ENCODE measurements at regions not wholly inside any gene's neighbourhood (a gene's known extent, or its start where the extent isn't known, plus 50 kb on each side); places are given as distances from the start of the nearest gene placed in this dataset.

GRCh38 chr11:111194860-111195568 lies 50.5 kb upstream of the POU2AF2 start:
- FAIRE-seq = no peak

GRCh38 chr11:111193924-111194490 lies 51.5 kb upstream of the POU2AF2 start:
- DNase-seq (ENCODE audit: insufficient read length, low spot score) = no peak
- no peak for FAIRE-seq

More at GRCh38 chr11:111194860-111195568, 50.5 kb upstream of the POU2AF2 start:
- DNase-seq (ENCODE audit: insufficient read length, low spot score) = no peak

- FAIRE-seq (no peak), DNase-seq (ENCODE audit: insufficient read length, low spot score) (no peak)
These were observed 56.1 kb upstream of the POU2AF2 start for GRCh38 chr11:111189466-111189865.

- no peak for DNase-seq (ENCODE audit: insufficient read length, low spot score)
- no peak for FAIRE-seq
These were observed 59.1 kb upstream of the POU2AF2 start for GRCh38 chr11:111186308-111186915.

- DNase-seq (ENCODE audit: insufficient read length, low spot score) (no peak), FAIRE-seq (peak; percentile 45)
These were observed 60.3 kb upstream of the POU2AF2 start for GRCh38 chr11:111185266-111185665.

GRCh38 chr11:111183706-111184105 lies 61.8 kb upstream of the POU2AF2 start:
- DNase-seq (ENCODE audit: insufficient read length, low spot score) (no peak), FAIRE-seq (no peak)

GRCh38 chr11:111179184-111179910 lies 66.2 kb upstream of the POU2AF2 start:
- FAIRE-seq (peak; percentile 40), DNase-seq (ENCODE audit: insufficient read length, low spot score) (no peak)

GRCh38 chr11:111177037-111177871 lies 68.3 kb upstream of the POU2AF2 start:
- DNase-seq (ENCODE audit: insufficient read length, low spot score) = no peak

GRCh38 chr11:111176603-111177002 lies 68.9 kb upstream of the POU2AF2 start:
- DNase-seq (ENCODE audit: insufficient read length, low spot score) = no peak
- FAIRE-seq = peak; percentile 97

More at GRCh38 chr11:111177037-111177871, 68.3 kb upstream of the POU2AF2 start:
- FAIRE-seq = peak; percentile 92

GRCh38 chr11:111173221-111173620 lies 72.3 kb upstream of the POU2AF2 start:
- FAIRE-seq = no peak
- no peak for DNase-seq (ENCODE audit: insufficient read length, low spot score)

GRCh38 chr11:111172321-111172862 lies 73.1 kb upstream of the POU2AF2 start:
- DNase-seq (ENCODE audit: insufficient read length, low spot score) (no peak), FAIRE-seq (no peak)

GRCh38 chr11:111170761-111171379 lies 74.7 kb upstream of the POU2AF2 start:
- FAIRE-seq = peak; percentile 4
- DNase-seq (ENCODE audit: insufficient read length, low spot score) = no peak

- no peak for FAIRE-seq
- DNase-seq (ENCODE audit: insufficient read length, low spot score) = no peak
These were observed 76.2 kb upstream of the POU2AF2 start for GRCh38 chr11:111169367-111169766.

GRCh38 chr11:111168871-111169270 lies 76.7 kb upstream of the POU2AF2 start:
- no peak for DNase-seq (ENCODE audit: insufficient read length, low spot score)
- peak; percentile 26 for FAIRE-seq

- no peak for DNase-seq (ENCODE audit: insufficient read length, low spot score)
- no peak for FAIRE-seq
These were observed 77.9 kb upstream of the POU2AF2 start for GRCh38 chr11:111167666-111168065.

GRCh38 chr11:111166598-111166997 lies 78.9 kb upstream of the POU2AF2 start:
- FAIRE-seq (no peak), DNase-seq (ENCODE audit: insufficient read length, low spot score) (no peak)

GRCh38 chr11:111162305-111162704 lies 83.2 kb upstream of the POU2AF2 start:
- DNase-seq (ENCODE audit: insufficient read length, low spot score) (no peak), FAIRE-seq (peak; percentile 76)

- FAIRE-seq = no peak
These were observed 88.0 kb upstream of the POU2AF2 start for GRCh38 chr11:111157571-111157970.

GRCh38 chr11:111155021-111155420 lies 90.5 kb upstream of the POU2AF2 start:
- no peak for FAIRE-seq
- DNase-seq (ENCODE audit: insufficient read length, low spot score) = no peak

More at GRCh38 chr11:111157571-111157970, 88.0 kb upstream of the POU2AF2 start:
- DNase-seq (ENCODE audit: insufficient read length, low spot score) = no peak

- no peak for DNase-seq (ENCODE audit: insufficient read length, low spot score)
- FAIRE-seq = no peak
These were observed 92.3 kb upstream of the POU2AF2 start for GRCh38 chr11:111153194-111153593.
